HG03159 (cell line): ENCODE measurements at regions not wholly inside any gene's neighbourhood (a gene's known extent, or its start where the extent isn't known, plus 50 kb on each side); places are given as distances from the start of the nearest gene placed in this dataset.

Source experiments
- ATAC-seq: cut with Tn5 transposase; IDR thresholded peaks from one replicate; pipeline ENCODE4 v1.9.1; 2021; ENCODE audit warnings: mild to moderate bottlenecking, moderate library complexity; ENCODE audit not compliant: unreplicated experiment

GRCh38 chr6:156575361-156575760 is 201.8 kb upstream of the ARID1B start:
- no peak for ATAC-seq

- ATAC-seq = no peak
Measured at GRCh38 chr6:156564807-156565149, 212.4 kb upstream of the ARID1B start.

GRCh38 chr6:156564127-156564806 is 212.9 kb upstream of the ARID1B start:
- ATAC-seq = peak; percentile 95

- no peak for ATAC-seq
Measured at GRCh38 chr6:156563714-156564113, 213.5 kb upstream of the ARID1B start.

GRCh38 chr6:156562636-156563035 is 214.5 kb upstream of the ARID1B start:
- no peak for ATAC-seq

- ATAC-seq = no peak
Measured at GRCh38 chr6:156562019-156562418, 215.2 kb upstream of the ARID1B start.

GRCh38 chr6:156560476-156560875 is 216.7 kb upstream of the ARID1B start:
- no peak for ATAC-seq

GRCh38 chr6:156559162-156559690 is 218.0 kb upstream of the ARID1B start:
- ATAC-seq = no peak

GRCh38 chr6:156557911-156558259 is 219.3 kb upstream of the ARID1B start:
- ATAC-seq = no peak

- no peak for ATAC-seq
Measured at GRCh38 chr6:156557251-156557910, 219.8 kb upstream of the ARID1B start.

GRCh38 chr6:156556811-156557210 is 220.4 kb upstream of the ARID1B start:
- no peak for ATAC-seq

GRCh38 chr6:156555116-156555515 is 222.1 kb upstream of the ARID1B start:
- no peak for ATAC-seq

- no peak for ATAC-seq
Measured at GRCh38 chr6:156554160-156554559, 223.0 kb upstream of the ARID1B start.

GRCh38 chr6:156552849-156553248 is 224.3 kb upstream of the ARID1B start:
- no peak for ATAC-seq

- ATAC-seq = no peak
Measured at GRCh38 chr6:156550949-156551348, 226.2 kb upstream of the ARID1B start.

- no peak for ATAC-seq
Measured at GRCh38 chr6:156545931-156546330, 231.2 kb upstream of the ARID1B start.

GRCh38 chr6:156545021-156545420 is 232.2 kb upstream of the ARID1B start:
- no peak for ATAC-seq

- ATAC-seq = no peak
Measured at GRCh38 chr6:156544046-156544445, 233.1 kb upstream of the ARID1B start.

GRCh38 chr6:156543431-156543830 is 233.7 kb upstream of the ARID1B start:
- ATAC-seq = no peak

GRCh38 chr6:156538875-156539660 is 238.1 kb upstream of the ARID1B start:
- no peak for ATAC-seq

GRCh38 chr6:156534594-156534993 is 242.6 kb upstream of the ARID1B start:
- ATAC-seq = no peak
